SHP77 treated with DMSO at 0.1 percent for 48 hours (cell line): ENCODE measurements at regions not wholly inside any gene's neighbourhood (a gene's known extent, or its start where the extent isn't known, plus 50 kb on each side); places are given as distances from the start of the nearest gene placed in this dataset.
"Not testable (repeated sequence)": the region's sequence is repeated elsewhere in the genome, so short reads cannot be mapped to it uniquely, and the experiment has no call there.

ENCODE experiments used
- DNase-seq: peaks from one replicate; lab custom pipeline; 2025; lab: John Stamatoyannopoulos, UW

DNA sequence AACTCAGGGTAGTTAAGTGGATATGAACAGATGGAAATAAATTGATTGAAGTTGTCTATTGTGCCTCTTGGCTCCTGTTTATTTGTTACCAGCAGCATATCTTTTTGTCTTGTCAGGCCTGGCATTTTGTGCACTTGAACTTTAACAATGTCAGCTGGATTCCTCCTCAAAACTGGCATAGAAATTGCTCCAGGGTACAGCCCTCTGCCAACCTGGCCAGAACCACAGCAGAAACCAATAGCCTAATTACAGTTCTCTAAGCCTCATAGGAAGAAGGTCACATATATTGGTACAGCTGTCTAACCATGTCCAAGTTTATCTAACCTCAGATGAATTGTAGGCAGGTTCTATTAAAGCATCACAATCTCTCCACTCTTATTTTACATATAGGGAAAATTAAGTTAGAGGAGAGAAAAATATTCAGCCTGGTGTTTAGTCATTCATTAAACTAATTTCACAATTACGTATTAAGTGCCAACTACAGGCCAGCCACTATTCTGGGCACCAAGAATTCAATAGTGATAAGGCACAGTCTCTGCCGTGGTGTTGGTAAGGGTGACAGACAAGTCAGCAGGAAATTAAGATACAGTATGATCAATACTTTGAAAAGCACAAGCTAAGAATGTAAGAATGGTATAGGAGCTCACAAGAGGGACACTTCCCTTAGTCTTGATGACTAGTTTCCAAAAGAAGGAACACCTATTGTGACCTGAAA is 452.9 kb upstream of the NECTIN3 start:
- no peak for DNase-seq

DNA sequence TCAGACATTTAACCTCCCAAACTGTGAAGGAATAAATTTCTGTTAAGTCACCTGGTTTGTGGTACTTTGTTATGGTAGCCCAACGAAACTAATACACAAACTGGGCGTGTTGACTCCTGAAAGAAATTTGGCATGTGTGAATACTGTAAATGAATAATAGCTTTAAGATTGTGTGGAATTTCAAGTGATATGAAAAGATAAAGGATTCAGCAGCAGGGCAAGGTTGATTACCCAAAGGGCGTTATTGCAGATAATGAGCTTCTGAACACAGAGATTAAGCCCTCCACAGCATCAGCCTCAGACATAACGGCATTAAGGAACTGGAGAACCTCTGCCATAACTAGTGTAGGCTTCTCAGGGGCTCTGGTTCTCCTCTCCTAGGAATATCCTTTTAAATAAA is 451.5 kb upstream of the NECTIN3 start:
- no peak for DNase-seq

DNA sequence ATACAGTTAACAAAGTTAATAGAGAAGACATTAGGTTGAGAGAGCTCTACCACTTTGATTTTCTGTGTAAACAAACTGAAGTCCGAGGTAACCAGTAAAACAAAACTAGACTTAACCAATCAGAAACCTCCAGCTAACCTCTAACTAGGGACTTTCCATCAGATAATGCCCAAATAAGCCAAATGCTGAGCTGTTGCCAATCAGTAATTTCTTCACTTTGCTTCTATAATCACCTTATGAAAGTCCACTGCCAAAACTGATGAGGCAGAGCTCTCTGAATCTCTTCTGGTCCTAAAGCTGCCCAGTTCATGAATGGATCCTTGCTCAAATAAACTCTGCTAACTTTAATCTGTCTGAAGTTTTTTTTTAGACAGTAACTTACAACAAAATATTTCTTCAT is 448.0 kb upstream of the NECTIN3 start:
- no peak for DNase-seq

DNA sequence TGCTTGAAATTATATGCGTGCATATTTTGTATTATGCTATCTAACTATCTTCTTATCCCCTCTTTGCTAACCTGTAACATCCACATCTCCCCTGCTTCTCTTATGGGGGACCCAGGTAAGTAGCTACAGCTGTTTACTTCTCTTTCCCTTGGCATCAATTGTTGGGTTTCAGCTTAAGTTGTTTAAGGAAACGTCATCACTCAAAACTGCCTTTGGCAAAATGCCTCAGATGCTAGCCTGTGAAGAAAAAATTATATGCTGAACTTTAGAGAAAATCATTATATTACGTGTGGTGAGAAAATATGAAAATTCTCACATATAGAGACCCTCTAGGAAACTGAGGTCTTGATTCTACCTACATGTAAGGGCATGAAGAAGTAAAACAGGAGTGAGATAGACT is 447.0 kb upstream of the NECTIN3 start:
- no peak for DNase-seq

DNA sequence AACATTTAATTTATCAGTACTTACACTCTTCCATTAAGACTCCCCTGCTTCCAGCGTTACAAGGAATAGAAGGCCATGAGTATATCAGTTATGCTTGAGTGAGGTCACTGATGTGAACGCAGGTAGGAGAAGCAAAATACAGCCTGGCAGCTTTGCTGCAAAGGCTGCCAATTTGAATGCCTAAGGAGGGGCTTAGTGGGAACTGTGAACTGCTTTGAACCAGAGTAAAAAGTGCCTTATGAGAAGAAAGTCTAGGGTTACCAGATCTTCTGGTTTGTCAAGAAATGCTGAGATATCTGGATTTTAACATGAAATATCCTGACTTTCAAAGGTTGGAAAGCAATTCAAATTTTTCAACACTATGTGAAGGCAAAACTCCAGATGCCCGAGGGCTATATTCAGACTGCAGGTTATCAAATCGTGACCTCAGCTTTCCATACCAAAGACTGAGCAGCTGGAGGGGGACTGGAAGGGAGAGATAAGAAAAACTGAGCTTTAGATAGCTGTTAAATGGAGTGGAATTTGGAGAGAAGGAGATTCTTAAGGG is 446.3 kb upstream of the NECTIN3 start:
- no peak for DNase-seq

DNA sequence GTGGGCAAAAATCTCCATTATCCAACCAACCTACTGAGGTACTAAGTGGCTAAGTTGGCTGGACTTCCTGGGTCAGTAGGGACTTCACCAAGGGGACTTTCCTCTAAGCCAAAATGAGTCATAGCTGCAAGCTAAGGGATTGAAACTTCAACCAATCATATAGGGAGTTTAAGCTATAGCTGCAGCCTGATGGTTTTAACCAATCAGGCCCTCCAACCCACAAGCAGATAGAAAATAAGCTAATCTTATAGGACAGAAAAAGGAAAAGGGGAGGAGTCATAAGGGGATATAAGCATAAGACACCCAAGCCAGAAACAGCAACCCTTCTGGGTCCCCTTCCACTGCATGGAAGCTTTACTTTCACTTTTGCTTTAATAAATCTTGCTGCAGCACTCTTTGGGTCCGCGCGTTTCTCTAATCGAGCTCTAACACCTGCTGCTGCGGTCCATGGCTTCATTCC is 444.9 kb upstream of the NECTIN3 start:
- DNase-seq: not testable (repeated sequence)

DNA sequence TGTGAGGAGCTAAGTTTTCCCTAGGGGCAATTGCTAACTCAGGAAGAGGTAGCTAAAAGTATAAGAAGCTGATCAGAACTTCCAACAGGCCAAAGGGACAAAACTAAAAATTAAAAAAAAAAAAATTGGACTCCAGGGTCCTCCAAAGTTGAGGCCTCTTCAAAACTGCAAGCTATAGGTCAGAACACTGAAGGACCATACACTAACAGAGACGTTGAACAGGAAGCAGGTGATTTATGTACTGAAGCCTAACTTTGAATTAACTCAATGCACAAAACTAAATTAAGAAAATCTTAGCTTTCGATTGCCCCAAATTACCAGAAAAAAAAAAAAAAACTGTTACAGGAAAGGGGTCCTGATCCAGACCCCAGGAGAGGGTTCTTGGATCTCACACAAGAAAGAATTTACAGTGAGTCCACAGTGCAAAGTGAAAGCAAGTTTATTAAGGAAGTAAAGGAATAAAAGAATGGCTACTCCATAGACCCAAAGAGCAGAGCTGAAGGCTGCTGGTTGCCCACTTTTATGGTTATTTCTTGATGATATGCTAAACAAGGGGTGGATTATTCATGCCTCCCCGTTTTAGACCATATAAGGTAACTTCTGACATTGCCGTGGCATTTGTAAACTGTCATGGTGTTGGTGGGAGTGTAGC is 442.8 kb upstream of the NECTIN3 start:
- DNase-seq: no peak

DNA sequence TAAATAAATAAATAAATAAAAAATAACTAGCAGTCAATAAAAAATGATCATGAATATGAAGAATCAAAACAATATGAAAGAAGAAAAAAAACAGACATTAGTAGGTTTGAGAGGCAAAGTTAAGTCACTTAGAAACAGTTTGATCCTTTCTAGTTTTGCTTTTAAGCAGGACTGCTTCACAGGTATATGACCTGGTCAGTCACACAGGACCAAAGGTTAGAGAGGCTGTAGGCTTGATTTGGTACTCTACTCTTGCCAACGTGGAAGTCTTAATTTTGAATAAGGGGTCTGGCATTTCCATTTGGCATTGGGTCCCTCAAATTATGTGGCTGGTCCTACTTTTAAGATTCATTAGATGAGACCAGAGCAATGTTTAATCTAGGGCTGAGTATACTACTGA is 441.7 kb upstream of the NECTIN3 start:
- DNase-seq: no peak

DNA sequence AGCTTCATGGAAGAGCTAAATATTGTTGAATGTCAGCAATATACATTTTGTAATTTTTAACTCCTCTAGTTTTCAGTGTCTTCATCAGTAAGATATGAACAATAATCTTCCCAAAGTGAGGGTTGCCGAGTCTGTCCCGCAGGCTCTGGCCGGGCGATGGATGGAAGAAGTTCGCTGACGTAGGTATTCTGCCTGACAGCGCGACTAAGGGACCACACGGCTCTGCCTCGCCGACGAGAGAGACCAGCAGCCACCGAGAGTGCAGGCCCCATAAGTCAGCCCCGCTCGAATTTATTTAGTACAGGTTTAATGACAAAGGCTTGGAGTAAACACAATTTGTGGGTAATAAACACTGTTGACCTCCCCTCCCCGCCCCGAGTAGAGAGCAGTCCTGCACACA is 427.4 kb upstream of the NECTIN3 start:
- DNase-seq: no peak

DNA sequence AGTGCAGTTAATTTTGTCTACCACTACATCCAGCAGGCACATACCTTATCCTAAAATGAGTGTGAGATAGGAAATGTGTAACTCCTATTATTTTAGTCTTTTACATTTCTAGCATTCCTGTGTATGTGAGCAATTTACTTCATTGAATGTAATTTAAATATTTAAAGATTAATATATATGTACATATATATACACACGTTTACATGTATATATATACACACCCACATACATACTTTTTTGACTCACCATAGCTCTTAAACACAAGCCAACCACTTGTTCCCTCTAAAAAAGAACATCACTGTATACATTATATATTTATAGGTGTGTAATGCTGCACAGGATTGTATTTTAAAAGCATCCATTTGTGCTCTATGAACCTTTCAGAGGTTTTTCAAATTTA is 425.6 kb upstream of the NECTIN3 start:
- no peak for DNase-seq

DNA sequence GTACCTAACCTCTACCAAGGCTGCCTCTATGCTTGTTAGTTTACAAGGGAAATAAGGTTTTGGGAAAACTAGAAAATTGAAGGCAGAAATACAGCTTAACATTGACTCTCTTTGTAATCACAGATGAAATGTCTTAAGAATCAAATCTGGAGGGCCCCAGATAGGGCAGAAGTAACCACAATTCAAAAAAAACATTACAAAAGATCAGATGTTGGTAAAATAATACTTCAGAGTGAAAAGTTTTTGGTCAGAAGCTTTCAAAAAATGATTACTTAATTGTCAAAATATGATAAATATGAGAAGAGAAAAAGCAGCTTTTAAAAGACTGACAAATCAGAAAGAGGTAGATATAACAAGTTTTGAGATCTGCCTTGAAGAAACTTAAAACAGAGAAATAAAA is 425.1 kb upstream of the NECTIN3 start:
- DNase-seq: no peak

DNA sequence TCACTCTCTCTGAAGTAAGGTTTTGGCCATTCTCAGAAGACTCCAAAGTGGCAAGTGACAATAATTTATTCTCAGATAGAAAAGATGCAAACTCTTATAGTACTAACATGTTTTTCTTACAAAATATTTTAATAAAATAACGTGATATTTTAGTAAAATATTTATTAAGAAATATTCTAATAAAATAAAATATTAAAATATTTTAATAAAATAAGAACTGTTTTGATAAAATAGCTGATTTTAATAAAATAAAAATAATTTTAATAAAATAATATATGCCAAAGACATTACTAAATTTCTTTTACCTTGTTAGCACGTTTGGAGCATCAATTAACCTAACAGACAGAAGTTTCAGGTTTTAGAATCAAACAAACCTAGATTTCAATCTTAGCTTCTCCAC is 424.0 kb upstream of the NECTIN3 start:
- no peak for DNase-seq

DNA sequence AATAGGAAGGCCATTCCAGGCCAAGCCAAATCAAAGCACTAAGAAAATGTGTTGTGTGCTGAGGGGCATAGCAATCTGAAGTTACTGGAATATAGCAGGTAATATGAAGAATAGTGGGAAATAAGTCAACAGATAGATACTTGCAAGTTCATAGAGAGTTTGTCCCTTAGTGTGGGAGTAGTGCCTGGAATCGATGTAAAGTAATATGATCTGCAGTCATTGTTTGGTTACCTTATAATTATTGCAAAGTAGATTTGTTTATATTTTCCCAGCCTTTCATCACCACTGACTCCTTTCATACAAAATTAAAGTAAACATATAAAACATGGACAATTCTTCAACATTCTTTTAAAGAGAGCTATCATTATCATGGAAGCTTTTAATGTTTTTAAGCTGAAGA is 420.9 kb upstream of the NECTIN3 start:
- DNase-seq: no peak

DNA sequence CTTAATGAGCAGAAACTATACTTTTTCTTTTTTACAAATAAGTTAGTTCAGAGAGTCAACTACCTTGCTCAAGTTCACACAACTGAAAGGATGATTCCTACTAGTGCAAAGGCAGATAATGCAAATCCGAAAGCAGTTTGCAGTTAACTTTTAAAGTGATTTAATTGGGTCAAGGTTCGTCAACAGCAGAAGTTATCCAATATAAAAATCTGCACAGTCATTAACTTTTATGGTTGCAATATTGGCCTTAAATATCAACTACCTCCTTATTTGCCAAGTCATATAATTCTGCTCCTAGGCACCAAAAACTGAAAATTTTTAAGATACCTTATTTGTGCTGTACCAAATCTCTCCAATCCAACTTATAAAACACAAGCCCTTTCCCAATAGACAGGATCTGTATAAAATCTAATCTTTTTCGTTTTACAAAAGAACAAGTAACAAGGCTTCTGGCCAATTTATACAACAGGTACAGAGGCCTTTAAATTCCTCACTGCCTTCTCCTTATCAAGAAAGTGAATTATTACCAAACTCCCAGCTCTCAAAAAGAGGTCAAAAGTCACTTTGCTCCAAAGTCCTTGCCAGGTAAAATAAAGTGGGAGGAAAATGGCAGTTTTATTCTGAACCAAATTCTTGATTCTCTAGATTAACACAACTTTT is 416.6 kb upstream of the NECTIN3 start:
- DNase-seq: no peak

DNA sequence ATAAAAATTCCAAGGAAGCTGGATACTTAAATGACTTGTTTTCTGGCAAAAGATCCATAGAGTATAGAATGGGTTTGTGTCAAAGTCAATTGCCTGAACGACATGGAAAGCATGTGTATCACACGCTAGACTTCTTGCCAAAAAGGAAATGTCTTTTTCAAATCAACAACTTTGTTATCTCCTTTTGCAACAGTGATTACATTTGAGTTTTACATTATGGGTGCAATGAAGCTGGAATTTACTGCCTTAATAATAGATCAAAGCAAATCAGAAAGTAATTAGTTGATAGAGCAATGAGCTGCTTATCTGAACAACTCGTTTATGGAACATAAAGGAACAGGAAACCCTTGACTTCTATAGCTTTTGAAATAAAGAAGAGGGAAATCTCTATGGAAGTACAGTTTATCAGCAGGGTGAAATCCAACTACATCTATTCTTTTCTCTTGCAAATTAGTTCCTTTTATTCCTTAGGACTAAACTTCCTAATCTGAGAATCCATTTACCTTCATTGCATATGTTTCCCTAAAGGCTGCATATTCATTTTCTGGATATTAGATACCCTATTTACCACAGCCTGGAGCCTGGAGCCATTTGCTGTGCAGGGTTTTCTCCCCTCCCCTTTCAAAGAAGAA is 415.1 kb upstream of the NECTIN3 start:
- no peak for DNase-seq

DNA sequence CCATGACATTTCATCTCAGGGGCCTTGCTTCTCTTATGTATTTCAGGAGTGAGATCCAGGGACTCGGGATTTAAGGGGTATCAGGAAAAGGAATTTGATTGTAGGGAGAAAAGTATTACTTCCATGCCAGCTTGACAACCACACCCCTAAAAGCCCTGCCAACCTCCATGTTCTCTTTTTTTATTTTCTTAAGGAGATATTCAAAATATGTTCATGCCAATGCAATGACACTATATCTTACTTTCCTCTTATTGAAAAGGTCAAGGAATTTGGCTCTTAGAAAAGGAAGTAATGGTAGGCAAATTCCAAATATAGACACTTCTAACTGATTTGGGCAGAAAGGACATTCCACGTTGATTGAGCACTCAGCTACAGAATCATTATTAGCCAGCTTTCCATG is 407.5 kb upstream of the NECTIN3 start:
- no peak for DNase-seq

DNA sequence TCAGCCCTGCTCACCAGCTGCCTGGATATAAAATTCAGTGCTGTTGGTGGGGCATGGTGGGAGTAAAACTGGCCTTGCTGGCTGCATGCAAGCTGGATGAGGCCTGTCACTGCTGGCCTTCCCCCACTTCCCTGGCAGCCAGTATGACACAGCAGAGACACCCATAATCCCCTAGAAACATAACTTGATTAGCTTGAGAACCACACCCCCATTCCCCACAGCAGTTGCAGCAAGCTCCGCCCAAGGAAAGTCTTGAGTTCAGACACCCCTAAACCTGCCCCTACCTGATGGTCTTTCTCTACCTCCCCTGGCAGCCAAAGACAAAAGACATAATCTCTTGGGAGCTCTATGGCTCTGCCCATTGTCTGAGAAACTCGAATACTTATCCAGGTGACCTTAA is 405.1 kb upstream of the NECTIN3 start:
- no peak for DNase-seq

DNA sequence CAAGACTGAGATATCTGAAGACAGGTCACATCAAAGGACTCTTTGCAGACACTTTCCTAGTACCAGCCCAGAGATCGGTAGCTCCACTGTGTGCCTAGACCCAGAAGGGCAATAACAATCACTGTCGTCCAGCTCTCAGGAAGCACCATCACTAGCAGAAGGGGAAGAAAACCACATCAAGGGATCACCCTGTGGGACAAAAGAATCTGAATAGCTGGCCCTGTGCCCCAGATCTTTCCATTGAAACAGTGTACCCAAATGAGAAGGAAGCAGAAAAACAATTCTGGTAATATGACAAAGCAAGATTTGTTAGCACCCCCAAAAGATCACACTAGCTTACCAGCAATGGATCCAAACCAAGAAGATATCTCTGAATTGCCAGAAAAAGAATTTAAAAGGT is 404.4 kb upstream of the NECTIN3 start:
- DNase-seq: no peak

DNA sequence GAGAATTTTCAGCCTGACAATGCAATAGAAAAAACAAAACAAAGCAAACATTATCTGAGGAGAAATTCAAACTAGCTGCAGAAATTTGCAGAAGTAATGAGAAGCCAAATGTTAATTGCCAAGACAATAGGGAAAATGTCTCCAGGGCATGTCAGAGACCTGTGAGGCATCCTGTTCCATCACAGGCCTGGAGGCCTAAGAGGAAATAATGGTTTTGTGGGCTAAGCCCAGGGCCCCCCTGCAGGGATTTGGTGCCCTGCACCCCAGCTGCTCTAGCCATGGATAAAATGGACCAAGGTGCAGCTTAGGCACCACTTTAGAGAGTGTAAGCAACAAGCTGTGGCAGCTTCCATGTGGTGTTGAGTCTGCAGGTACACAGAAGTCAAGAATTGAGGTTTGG is 401.2 kb upstream of the NECTIN3 start:
- DNase-seq: no peak

DNA sequence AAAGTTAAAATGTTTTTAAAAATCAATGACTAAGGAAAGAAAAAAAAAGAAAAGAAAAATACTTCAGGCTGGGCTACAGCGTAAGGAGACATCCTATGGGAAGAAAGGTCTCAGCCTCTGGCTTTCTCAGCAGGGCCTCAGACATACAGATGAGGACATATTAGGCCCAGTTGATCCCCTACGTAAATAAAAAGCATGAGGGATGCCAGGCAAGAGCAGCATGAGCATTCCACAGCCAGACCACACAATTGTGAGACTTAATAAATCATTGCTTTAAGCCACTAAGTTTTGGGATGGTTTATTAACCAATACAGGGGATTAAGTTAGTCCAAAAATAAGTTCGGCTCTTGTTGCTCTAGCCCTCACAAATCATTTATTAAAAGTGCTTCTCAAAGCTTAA is 394.1 kb upstream of the NECTIN3 start:
- no peak for DNase-seq

DNA sequence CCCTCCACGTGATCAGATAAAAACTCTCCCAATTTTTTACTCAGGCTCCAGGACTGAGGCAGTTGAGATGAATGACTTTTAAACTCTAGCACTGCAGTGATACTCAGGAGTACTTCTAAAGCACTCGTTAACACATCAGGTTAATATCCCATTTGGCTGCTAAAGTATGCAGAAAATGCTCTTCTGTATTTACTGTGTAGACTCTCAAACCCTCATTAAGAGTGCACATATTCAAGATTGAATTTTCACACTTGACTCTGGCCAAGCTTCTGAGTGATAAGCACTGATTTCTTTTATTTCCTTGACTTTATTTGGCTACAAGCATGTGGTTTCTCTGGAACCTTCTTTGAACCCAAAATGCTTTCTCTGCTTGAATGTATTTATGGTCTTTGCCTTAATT is 392.3 kb upstream of the NECTIN3 start:
- no peak for DNase-seq

DNA sequence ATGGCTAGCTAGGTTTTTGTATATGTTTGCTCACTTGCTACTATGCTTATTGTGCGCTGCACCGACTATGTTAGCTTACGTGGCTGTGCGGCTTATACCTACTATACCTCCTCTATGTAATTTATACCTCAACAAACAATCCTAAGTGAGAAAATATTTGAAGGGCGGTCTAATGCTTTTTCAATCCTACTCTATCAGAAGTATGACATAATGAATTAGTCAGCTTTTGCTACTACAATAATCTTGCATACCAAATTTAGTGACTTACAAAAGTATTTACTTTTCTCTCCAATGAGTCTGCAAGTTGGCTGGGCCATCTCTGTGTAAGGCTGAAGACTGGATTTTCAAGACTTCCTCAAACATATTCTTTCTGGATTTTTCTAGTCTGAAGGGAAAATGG is 391.2 kb upstream of the NECTIN3 start:
- no peak for DNase-seq

DNA sequence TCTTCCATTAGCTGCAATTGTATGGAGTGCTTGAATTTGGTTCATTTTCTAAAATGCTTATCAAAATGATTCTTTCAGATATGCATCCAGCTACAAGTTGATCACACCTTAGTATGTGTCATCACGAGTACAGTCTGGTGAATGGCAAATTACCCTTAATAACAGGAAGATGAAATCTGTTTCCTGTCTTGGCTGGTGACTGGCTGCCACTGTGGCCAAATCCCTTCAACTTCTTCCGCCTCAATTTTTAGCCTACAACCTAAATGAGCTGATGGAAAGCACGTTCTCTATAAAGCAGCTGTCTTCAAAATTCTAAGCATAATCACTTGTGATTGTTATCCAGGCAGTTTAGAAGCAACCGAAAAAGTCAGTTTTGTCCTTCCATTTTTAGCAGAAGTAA is 387.1 kb upstream of the NECTIN3 start:
- DNase-seq: no peak
